Femur (tissue), 1 donor: ENCODE measurements at regions not wholly inside any gene's neighbourhood (a gene's known extent, or its start where the extent isn't known, plus 50 kb on each side); places are given as distances from the start of the nearest gene placed in this dataset.

Experiments used
- DNase-seq: peaks from one replicate; pipeline ENCODE4 v3.0.0-alpha.2; 2017

GRCh38 chr2:37549598-37549997, 121.8 kb downstream of the CDC42EP3 start:
- no peak for DNase-seq

GRCh38 chr2:37550190-37550589, 121.3 kb downstream of the CDC42EP3 start:
- no peak for DNase-seq

- no peak for DNase-seq
These were observed 119.7 kb downstream of the CDC42EP3 start for GRCh38 chr2:37551783-37552182.

GRCh38 chr2:37552339-37552738, 119.1 kb downstream of the CDC42EP3 start:
- no peak for DNase-seq

GRCh38 chr2:37553411-37554154, 117.9 kb downstream of the CDC42EP3 start:
- DNase-seq, result no peak

GRCh38 chr2:37554155-37554510, 117.3 kb downstream of the CDC42EP3 start:
- no peak for DNase-seq

- DNase-seq, result no peak
These were observed 116.8 kb downstream of the CDC42EP3 start for GRCh38 chr2:37554687-37555086.

GRCh38 chr2:37555457-37555856, 116.0 kb downstream of the CDC42EP3 start:
- no peak for DNase-seq

- DNase-seq, result no peak
These were observed 115.2 kb downstream of the CDC42EP3 start for GRCh38 chr2:37556256-37556655.

- no peak for DNase-seq
These were observed 112.8 kb downstream of the CDC42EP3 start for GRCh38 chr2:37558623-37559022.

- no peak for DNase-seq
These were observed 111.1 kb downstream of the CDC42EP3 start for GRCh38 chr2:37560241-37560848.

GRCh38 chr2:37560863-37561614, 110.4 kb downstream of the CDC42EP3 start:
- no peak for DNase-seq

GRCh38 chr2:37561615-37562569, 109.5 kb downstream of the CDC42EP3 start:
- no peak for DNase-seq

- DNase-seq, result no peak
These were observed 107.9 kb downstream of the CDC42EP3 start for GRCh38 chr2:37563375-37564015.

- DNase-seq, result no peak
These were observed 107.1 kb downstream of the CDC42EP3 start for GRCh38 chr2:37564356-37564755.

GRCh38 chr2:37566517-37566981, 104.9 kb downstream of the CDC42EP3 start:
- no peak for DNase-seq

GRCh38 chr2:37568565-37568964, 102.9 kb downstream of the CDC42EP3 start:
- DNase-seq, result no peak

GRCh38 chr2:37569131-37569823, 102.2 kb downstream of the CDC42EP3 start:
- DNase-seq, result no peak

GRCh38 chr2:37569986-37570679, 101.3 kb downstream of the CDC42EP3 start:
- no peak for DNase-seq

GRCh38 chr2:37570773-37571586, 100.5 kb downstream of the CDC42EP3 start:
- peak; percentile 32 for DNase-seq
